HG02840 (cell line): ENCODE measurements at regions not wholly inside any gene's neighbourhood (a gene's known extent, or its start where the extent isn't known, plus 50 kb on each side); places are given as distances from the start of the nearest gene placed in this dataset.
"Not testable (repeated sequence)": the region's sequence is repeated elsewhere in the genome, so short reads cannot be mapped to it uniquely, and the experiment has no call there.

Source experiments
- ATAC-seq: cut with Tn5 transposase; IDR thresholded peaks from one replicate; pipeline ENCODE4 v1.9.1; 2021; ENCODE audit warnings: mild to moderate bottlenecking, moderate library complexity, moderate number of reproducible peaks; ENCODE audit not compliant: unreplicated experiment, low FRiP score

- ATAC-seq: no peak
Measured at GRCh38 chr20:22838001-22838400, 197.1 kb upstream of the SSTR4 start.

DNA sequence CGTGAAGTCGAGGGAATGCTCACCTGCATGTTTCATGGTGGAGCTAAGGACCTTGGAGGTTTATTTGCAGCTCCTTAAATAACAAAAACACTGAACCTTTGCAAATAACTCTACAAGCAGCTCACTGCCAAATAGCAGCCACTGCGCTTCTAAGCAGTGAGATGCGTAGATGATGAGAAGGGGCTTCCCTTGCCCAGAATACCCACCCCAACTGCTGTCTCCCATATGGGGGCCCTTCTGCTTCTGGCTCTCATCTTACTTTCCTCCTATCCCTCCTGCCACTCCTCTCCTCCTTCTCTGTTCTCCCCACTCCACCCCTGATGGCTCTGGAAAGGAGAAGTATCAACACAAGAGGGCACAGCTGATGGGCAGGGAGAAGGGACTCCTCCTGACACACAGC is 193.3 kb upstream of the SSTR4 start:
- no peak for ATAC-seq

DNA sequence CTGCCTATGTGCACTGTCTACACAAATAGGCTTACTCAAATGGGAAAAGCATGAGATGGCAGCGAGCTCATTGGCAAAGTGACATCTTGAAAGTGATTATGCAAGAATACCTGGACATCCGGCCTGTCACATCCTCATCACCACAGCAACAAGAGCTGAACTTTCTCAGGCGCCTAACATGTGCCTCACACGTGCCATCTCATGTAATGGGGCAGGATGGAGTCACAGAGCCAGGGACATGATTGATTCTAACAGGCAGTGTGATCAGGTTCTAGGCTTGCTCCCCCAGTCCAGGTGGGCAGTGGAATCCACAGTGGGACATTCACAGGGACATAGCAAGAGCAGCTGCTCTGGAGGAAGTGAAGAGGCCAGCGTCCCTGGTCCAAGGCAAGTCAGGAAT is 192.3 kb upstream of the SSTR4 start:
- ATAC-seq: no peak

DNA sequence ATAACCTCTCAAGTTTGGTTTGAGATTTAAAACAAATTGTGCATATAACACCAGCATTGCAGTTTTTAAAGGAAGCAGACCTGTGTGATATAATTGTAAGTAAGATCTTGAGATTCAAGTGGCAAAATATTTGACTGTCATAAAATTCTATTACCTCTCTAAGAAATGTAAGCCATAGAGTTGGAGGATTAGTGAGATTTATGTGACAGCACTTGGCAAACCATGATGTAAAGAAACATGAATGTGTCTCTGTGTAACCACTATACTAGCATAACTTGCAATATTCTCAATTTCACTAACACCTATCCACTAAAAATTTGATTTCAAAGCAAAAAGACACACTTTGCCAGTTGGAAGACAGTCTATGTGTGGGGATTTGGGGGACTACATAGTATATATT is 190.2 kb upstream of the SSTR4 start:
- no peak for ATAC-seq

GRCh38 chr20:22846863-22847262 is 188.2 kb upstream of the SSTR4 start:
- ATAC-seq: no peak

GRCh38 chr20:22848364-22848763 is 186.7 kb upstream of the SSTR4 start:
- no peak for ATAC-seq

- ATAC-seq: not testable (repeated sequence)
Measured at GRCh38 chr20:22851679-22852346, 183.3 kb upstream of the SSTR4 start.

- no peak for ATAC-seq
Measured at GRCh38 chr20:22861231-22861980, 173.7 kb upstream of the SSTR4 start.

GRCh38 chr20:22861990-22862389 is 173.1 kb upstream of the SSTR4 start:
- ATAC-seq: no peak

GRCh38 chr20:22862671-22863230 is 172.4 kb upstream of the SSTR4 start:
- no peak for ATAC-seq

GRCh38 chr20:22863826-22864225 is 171.3 kb upstream of the SSTR4 start:
- no peak for ATAC-seq

DNA sequence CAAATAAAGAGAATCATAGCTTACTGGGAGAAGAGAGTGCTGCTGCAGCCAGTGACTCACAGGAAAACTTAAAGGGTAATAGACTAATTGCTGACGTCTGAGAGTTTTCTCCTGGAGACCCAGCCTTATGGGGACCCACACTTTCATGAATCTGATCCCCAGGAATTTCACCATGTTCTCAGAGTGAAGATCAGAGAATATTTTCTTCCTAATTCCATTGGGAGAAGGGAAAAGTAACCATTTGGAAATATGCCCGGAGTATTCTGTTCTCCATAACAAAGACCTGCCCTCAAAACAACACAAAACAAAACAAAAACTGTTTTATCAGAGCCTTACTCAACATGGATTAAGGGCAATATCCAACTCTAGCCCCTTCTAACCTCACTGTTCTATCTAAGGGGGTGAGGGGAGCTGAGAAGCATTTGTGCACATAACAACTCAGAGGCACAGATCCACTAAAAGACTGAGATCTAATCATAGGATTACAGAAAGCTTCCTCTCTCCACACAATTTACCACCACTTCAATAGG is 168.2 kb upstream of the SSTR4 start:
- ATAC-seq: no peak

DNA sequence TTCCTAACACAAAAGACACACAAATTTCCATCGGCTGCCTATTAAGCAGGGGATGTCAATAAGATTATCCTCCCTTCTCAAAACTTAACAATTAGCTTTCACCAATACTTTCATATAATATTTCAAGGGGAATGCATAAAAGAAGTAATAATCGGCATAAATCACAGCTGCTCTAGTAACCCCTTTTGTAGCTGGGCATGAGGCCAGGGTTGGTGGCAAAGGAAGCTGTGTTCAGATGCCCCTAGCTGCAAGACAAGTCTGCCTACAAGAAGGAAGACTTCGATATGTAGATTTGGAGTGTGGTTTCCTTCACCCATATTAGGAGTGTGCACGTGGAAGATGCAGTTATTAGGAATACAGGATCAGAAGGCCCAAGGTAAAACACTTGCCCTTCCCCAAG is 156.9 kb upstream of the SSTR4 start:
- ATAC-seq: no peak

GRCh38 chr20:22880277-22880676 is 154.8 kb upstream of the SSTR4 start:
- no peak for ATAC-seq

DNA sequence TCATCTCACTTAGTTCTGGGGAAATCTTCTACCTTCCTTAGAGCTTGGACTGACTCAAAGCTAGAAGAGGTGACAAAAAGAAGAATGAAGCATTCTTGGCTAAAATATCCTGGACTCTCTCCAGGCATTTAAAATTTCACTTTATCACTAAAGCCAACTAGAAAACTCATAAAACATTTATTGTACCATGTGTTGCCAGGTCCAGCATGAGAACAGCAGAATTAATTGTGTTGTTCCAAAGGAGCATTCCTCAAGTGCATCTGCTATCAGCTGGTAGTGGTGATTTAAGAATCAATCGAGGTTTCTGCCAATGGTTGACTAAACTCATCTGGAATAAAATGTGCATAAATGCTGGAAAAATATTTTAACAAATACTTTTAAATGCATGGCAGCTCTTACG is 147.3 kb upstream of the SSTR4 start:
- ATAC-seq: no peak

- ATAC-seq: no peak
Measured at GRCh38 chr20:22890594-22891300, 144.4 kb upstream of the SSTR4 start.

GRCh38 chr20:22901164-22901563 is 133.9 kb upstream of the SSTR4 start:
- no peak for ATAC-seq

DNA sequence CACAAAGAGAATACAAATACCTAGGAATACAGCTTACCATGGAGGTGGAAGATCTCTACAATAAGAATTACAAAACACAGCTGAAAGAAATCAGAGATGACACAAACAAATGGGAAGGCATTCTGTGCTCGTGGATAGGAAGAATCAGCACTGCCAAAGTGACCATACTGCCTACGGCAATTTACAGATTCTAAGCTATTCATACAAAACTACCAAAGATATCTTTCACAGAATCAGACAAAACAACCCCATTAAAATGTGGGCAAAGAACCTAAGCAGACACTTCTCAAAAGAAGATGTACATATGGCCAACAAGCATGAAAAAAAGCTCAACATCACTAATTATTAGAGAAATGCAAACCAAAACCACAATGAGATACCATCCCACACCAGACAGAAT is 133.2 kb upstream of the SSTR4 start:
- ATAC-seq: no peak

DNA sequence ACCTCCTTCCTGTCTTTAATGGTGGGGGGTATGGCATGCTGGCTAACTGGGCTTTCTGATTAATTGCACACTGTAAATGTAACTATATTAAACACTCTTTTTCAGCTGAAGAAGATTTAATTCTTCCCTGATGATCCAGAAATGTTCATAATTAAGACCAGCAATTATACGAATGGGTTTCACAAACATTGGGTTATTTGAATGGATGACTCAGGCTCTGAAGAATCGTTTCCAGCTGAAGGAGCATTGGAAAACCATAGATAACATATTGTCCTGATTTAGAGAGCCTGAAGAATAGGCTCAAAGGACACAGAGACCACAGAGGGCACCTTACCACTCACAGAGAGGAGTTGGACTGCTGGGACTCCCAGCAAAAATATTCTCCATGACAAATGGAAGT is 130.7 kb upstream of the SSTR4 start:
- ATAC-seq: no peak

GRCh38 chr20:22904905-22905304 is 130.2 kb upstream of the SSTR4 start:
- no peak for ATAC-seq

DNA sequence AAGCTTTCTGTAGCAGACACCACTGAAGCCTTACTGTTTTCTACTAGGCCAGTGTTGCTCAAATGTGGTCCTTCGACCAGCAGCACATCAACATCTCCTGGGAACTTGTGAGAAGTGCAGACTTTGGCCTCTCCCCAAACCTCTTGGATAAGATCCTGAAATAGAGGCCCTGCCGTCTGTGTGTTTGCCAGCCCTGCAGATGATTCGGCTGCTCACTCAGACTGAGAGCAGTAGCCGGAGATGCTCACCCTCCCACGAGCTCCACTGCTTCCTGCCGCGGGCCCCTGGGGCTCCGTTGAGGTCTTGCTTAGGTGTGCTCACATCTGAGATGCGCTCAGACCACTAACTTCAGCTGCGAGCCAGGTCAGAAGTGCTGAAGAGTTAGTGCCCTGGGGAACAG is 129.5 kb upstream of the SSTR4 start:
- no peak for ATAC-seq
